ENCODE measurements at regions not wholly inside any gene's neighbourhood (a gene's known extent, or its start where the extent isn't known, plus 50 kb on each side); places are given as distances from the start of the nearest gene placed in this dataset.

DNA sequence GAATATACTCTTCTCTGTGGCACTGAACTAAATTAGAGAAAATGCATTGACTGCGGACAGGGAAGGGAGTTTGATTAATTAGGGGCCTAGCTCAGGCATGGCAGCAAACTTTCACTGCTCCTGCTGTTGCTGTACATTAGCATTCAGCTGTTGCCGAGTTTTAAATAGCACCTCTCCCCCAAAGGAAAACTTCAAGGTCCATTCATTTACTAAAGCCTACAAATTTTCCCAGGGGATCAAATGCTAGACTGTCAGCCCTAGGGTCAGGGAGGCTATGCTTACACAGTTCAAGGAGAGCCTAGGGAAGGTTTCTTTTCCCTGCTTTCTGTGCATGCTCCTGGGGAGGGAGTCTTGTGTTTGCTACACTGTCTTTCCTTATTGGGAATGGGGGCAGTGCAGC, 60.0 kb upstream of the GZMB start:
- TF ChIP-seq, protein P1, sequence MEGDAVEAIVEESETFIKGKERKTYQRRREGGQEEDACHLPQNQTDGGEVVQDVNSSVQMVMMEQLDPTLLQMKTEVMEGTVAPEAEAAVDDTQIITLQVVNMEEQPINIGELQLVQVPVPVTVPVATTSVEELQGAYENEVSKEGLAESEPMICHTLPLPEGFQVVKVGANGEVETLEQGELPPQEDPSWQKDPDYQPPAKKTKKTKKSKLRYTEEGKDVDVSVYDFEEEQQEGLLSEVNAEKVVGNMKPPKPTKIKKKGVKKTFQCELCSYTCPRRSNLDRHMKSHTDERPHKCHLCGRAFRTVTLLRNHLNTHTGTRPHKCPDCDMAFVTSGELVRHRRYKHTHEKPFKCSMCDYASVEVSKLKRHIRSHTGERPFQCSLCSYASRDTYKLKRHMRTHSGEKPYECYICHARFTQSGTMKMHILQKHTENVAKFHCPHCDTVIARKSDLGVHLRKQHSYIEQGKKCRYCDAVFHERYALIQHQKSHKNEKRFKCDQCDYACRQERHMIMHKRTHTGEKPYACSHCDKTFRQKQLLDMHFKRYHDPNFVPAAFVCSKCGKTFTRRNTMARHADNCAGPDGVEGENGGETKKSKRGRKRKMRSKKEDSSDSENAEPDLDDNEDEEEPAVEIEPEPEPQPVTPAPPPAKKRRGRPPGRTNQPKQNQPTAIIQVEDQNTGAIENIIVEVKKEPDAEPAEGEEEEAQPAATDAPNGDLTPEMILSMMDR (conservative IDR thresholded peaks at IDR 0.05), result no peak
- no peak for TF ChIP-seq EZH2 (IDR thresholded peaks at IDR 0.05; ENCODE audit: low read depth)
